IMR-90 (cell line): ENCODE measurements at regions not wholly inside any gene's neighbourhood (a gene's known extent, or its start where the extent isn't known, plus 50 kb on each side); places are given as distances from the start of the nearest gene placed in this dataset.

Experiments used
- ATAC-seq: fragments of 200-7000 bp; cut with Tn5 transposase; 2 replicates; pipeline ENCODE4 v1.9.1; 2020; ENCODE audit warnings: low read depth, mild to moderate bottlenecking, moderate library complexity
- BruUV-seq: library from RNA; stranded (reverse); fragments of 400-500 nt; replicated peaks from 2 replicates; lab custom pipeline; 2021; lab: Mats Ljungman, UMichigan
- CTCF ChIA-PET: fragments of 300-600 bp; formaldehyde crosslinking; extraction: SDS; loops from one replicate; lab custom pipeline; 2021; ENCODE audit warnings: antibody characterized with exemption; lab: Yijun Ruan, JAX
- POLR2A ChIA-PET: fragments of 300-600 bp; sonication (Branson Sonifier 250); formaldehyde crosslinking; loops from one replicate; lab custom pipeline; 2022; ENCODE audit warnings: antibody characterized with exemption; ENCODE audit not compliant: unreplicated experiment; lab: Charles Lee
- DNase-seq: peaks from one replicate; pipeline ENCODE4 v3.0.0; 2013
- H2AFZ ChIP-seq: replicated peaks from 2 replicates; pipeline ENCODE3; 2013; ENCODE audit warnings: low read length, mild to moderate bottlenecking; ENCODE audit not compliant: poor library complexity
- H2AK5ac ChIP-seq: 2 replicates; pipeline ENCODE4 v1.6.1; 2013; ENCODE audit warnings: low read depth, low read length, inconsistent platforms
- H2AK9ac ChIP-seq: replicated peaks from 2 replicates; pipeline ENCODE3; 2013; ENCODE audit warnings: mild to moderate bottlenecking, low read depth, low read length, moderate library complexity; ENCODE audit not compliant: poor library complexity
- H2BK120ac ChIP-seq: 2 replicates; pipeline ENCODE4 v1.6.1; 2013; ENCODE audit warnings: low read depth, low read length, inconsistent platforms
- H2BK15ac ChIP-seq: 3 replicates; pipeline ENCODE4 v1.6.1; 2013; ENCODE audit warnings: low read depth, low read length, inconsistent platforms
- H2BK20ac ChIP-seq: 2 replicates; pipeline ENCODE4 v1.6.1; 2013; ENCODE audit warnings: low read depth, mild to moderate bottlenecking, inconsistent platforms, low read length, moderate library complexity
- H2BK5ac ChIP-seq: 2 replicates; pipeline ENCODE4 v1.6.1; 2013; ENCODE audit warnings: mild to moderate bottlenecking, low read depth, low read length, inconsistent platforms; ENCODE audit not compliant: poor library complexity, severe bottlenecking
- H3K14ac ChIP-seq: replicated peaks from 2 replicates; pipeline ENCODE4 v1.6.1; 2013; ENCODE audit warnings: low read depth, low read length, inconsistent platforms
- H3K18ac ChIP-seq: 2 replicates; pipeline ENCODE4 v1.6.1; 2013; ENCODE audit warnings: low read depth, low read length, control low read depth
- H3K23ac ChIP-seq: 2 replicates; pipeline ENCODE4 v1.6.1; 2013; ENCODE audit warnings: low read depth, low read length, inconsistent platforms
- H3K27ac ChIP-seq: 2 replicates; pipeline ENCODE4 v1.5.1; 2013; ENCODE audit warnings: mild to moderate bottlenecking, control low read depth, low read length; ENCODE audit not compliant: insufficient read depth
- H3K27me3 ChIP-seq: 2 replicates; pipeline ENCODE4 v1.6.1; 2013; ENCODE audit warnings: low read length; ENCODE audit not compliant: control insufficient read depth, insufficient read depth
- H3K36me3 ChIP-seq: 2 replicates; pipeline ENCODE4 v1.6.1; 2013; ENCODE audit warnings: low read length, mixed read lengths; ENCODE audit not compliant: control insufficient read depth, insufficient read depth
- H3K4ac ChIP-seq: 2 replicates; pipeline ENCODE4 v1.6.1; 2013; ENCODE audit warnings: low read depth, low read length, inconsistent platforms
- H3K4me1 ChIP-seq: 2 replicates; pipeline ENCODE4 v1.6.1; 2013; ENCODE audit warnings: low read length, mixed read lengths; ENCODE audit not compliant: control insufficient read depth, insufficient read depth
- H3K4me2 ChIP-seq: 2 replicates; pipeline ENCODE4 v1.6.1; 2013; ENCODE audit warnings: low read depth, mild to moderate bottlenecking, control low read depth, low read length, moderate library complexity
- H3K4me3 ChIP-seq: 2 replicates; pipeline ENCODE4 v1.5.1; 2013; ENCODE audit warnings: low read depth, mild to moderate bottlenecking, control low read depth, low read length, moderate library complexity; ENCODE audit not compliant: insufficient read depth
- H3K56ac ChIP-seq: 2 replicates; pipeline ENCODE4 v1.6.1; 2013; ENCODE audit warnings: low read length, inconsistent platforms; ENCODE audit not compliant: insufficient read depth; ENCODE audit errors: extremely low read depth
- H3K79me1 ChIP-seq, 2 experiments: 2 replicates each; pipeline ENCODE4 v1.6.1; 2013; ENCODE audit warnings: low read length in 2 of 2, inconsistent platforms in 1 of 2, low read depth in 1 of 2
- H3K9ac ChIP-seq: 2 replicates; pipeline ENCODE4 v1.6.1; 2013; ENCODE audit warnings: low read depth, low read length, control low read depth
- H3K9me1 ChIP-seq: 2 replicates; pipeline ENCODE4 v1.6.1; 2013; ENCODE audit warnings: low read length, inconsistent platforms; ENCODE audit not compliant: insufficient read depth
- H3K9me3 ChIP-seq: 2 replicates; pipeline ENCODE4 v1.6.1; 2013; ENCODE audit warnings: low read length; ENCODE audit not compliant: control insufficient read depth, insufficient read depth
- H4K20me1 ChIP-seq: 2 replicates; pipeline ENCODE4 v1.6.1; 2013; ENCODE audit warnings: low read length, inconsistent platforms; ENCODE audit not compliant: insufficient read depth
- H4K5ac ChIP-seq: 2 replicates; pipeline ENCODE4 v1.6.1; 2013; ENCODE audit warnings: mild to moderate bottlenecking, low read depth, low read length, control low read depth
- H4K8ac ChIP-seq, 2 experiments: 2 replicates each; pipeline ENCODE4 v1.6.1; 2013; ENCODE audit warnings: low read depth in 2 of 2, low read length in 2 of 2, control low read depth in 1 of 2, inconsistent platforms in 1 of 2
- H4K91ac ChIP-seq: 2 replicates; pipeline ENCODE4 v1.6.1; 2013; ENCODE audit warnings: low read depth, low read length, inconsistent platforms; ENCODE audit not compliant: insufficient read depth
- BHLHE40 ChIP-seq: fragments of 150-350 bp; IDR thresholded peaks from 2 replicates; pipeline ENCODE4 v1.6.1; 2016; ENCODE audit warnings: mild to moderate bottlenecking, low read depth, low read length
- CEBPB ChIP-seq: IDR thresholded peaks from 2 replicates; pipeline ENCODE4 v1.6.1; 2012; ENCODE audit warnings: low read depth, low read length, improper control_type of control experiment
- CHD1 ChIP-seq: IDR thresholded peaks from 2 replicates; pipeline ENCODE4 v1.6.1; 2012; ENCODE audit warnings: low read depth, low read length, improper control_type of control experiment
- FOS ChIP-seq: fragments of 150-350 bp; IDR thresholded peaks from 2 replicates; pipeline ENCODE4 v1.6.1; 2016; ENCODE audit warnings: low read depth, low read length
- MAFK ChIP-seq: IDR thresholded peaks from 2 replicates; pipeline ENCODE4 v1.6.1; 2012; ENCODE audit warnings: low read depth, low read length, improper control_type of control experiment
- MAZ ChIP-seq: IDR thresholded peaks from 2 replicates; pipeline ENCODE4 v1.6.1; 2012; ENCODE audit warnings: low read depth, mild to moderate bottlenecking, low read length, improper control_type of control experiment, moderate library complexity, borderline replicate concordance
- MXI1 ChIP-seq: IDR thresholded peaks from 2 replicates; pipeline ENCODE4 v1.6.1; 2012; ENCODE audit warnings: low read depth, mild to moderate bottlenecking, low read length, moderate library complexity, borderline replicate concordance
- NFE2L2 ChIP-seq: fragments of 150-350 bp; IDR thresholded peaks from 2 replicates; pipeline ENCODE4 v1.6.1; 2016; ENCODE audit warnings: low read depth, mild to moderate bottlenecking, low read length
- POLR2A ChIP-seq: IDR thresholded peaks from 2 replicates; pipeline ENCODE4 v1.6.1; 2012; ENCODE audit warnings: mild to moderate bottlenecking, low read depth, low read length
- RAD21 ChIP-seq: IDR thresholded peaks from 2 replicates; pipeline ENCODE4 v1.6.1; 2012; ENCODE audit warnings: low read length, improper control_type of control experiment
- RCOR1 ChIP-seq: IDR thresholded peaks from 2 replicates; pipeline ENCODE4 v1.6.1; 2012; ENCODE audit warnings: mild to moderate bottlenecking, low read length, improper control_type of control experiment; ENCODE audit not compliant: insufficient replicate concordance
- RFX5 ChIP-seq: IDR thresholded peaks from 2 replicates; pipeline ENCODE4 v1.8.0; 2012; ENCODE audit warnings: low read depth, mild to moderate bottlenecking, low read length, moderate library complexity
- SMC3 ChIP-seq: fragments of 150-350 bp; IDR thresholded peaks from 2 replicates; pipeline ENCODE4 v1.6.1; 2016; ENCODE audit warnings: low read depth, mild to moderate bottlenecking, antibody characterized with exemption, low read length, moderate library complexity
- WGBS, 2 experiments: methylation state at CpG; one replicate each; pipeline versions ENCODE4 v1.1.5 to v1.1.7; 2013; ENCODE audit warnings: missing lambda C conversion rate in 2 of 2; ENCODE audit not compliant: insufficient read length in 1 of 2; ENCODE audit errors: extremely low coverage in 2 of 2; 5-methylcytosine and 5-hydroxymethylcytosine counted together
- dilution Hi-C: fragments of 300-500 bp; cut with HindIII; formaldehyde crosslinking; loops from one replicate; pipeline ENCODE4 v1.14.3; 2018; ENCODE audit warnings: low sequenced_read_pairs; ENCODE audit not compliant: unreplicated experiment
- in situ Hi-C: fragments of 300-500 bp; cut with MboI; formaldehyde crosslinking; loops from 3 replicates; pipeline ENCODE4 v1.14.3; 2019; ENCODE audit warnings: low sequenced_read_pairs, inconsistent platforms, mixed read lengths
- intact Hi-C: fragments of 100-400 bp; cut with micrococcal nuclease; formaldehyde crosslinking; loops from 2 replicates; pipeline ENCODE4 v1.10.0; 2022
- TF ChIP-seq, protein P1 (sequence below): fragments of 150-350 bp; IDR thresholded peaks from 2 replicates; pipeline ENCODE4 v1.6.1; 2016; ENCODE audit warnings: low read depth, mild to moderate bottlenecking, low read length, moderate library complexity, borderline replicate concordance
- TF ChIP-seq, protein P2 (sequence below): fragments of 150-350 bp; IDR thresholded peaks from 2 replicates; pipeline ENCODE4 v1.6.1; 2017; ENCODE audit warnings: mild to moderate bottlenecking, antibody characterized with exemption, low read length, low read depth
- TF ChIP-seq, protein P3 (sequence below): conservative IDR thresholded peaks from 2 replicates; pipeline ENCODE4 v1.5.1; 2012; ENCODE audit warnings: mild to moderate bottlenecking, low read depth, low read length, improper control_type of control experiment

DNA sequence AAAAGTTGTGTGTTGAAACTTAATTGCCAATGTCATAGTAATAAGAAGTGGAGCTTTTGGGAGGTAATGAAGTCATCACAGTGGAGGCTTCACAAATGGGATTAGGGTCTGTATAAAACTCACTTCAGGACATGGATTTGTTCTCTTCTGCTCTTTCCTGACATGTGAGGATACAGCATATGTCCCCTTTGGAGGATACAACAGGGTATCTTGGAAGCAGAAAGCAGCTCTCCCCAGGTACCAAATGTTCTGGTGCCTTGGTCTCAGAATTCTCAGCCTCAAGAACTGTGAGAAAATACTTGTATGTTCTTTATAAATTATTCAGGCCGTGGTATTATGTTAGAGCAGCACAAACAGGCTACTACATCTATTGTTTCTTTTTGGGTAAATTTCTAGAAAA, 210.9 kb downstream of the DIPK2A start:
- Histone ChIP-seq H4K5ac (no peak overlapping the region), H2BK15ac (no peak overlapping the region), H3K27ac (no peak overlapping the region), H3K4me3 (no peak overlapping the region), H3K18ac (no peak overlapping the region), H2BK120ac (no peak overlapping the region), H3K79me1 (no peaks in the 10 kb centered on the region), H3K9me3 (peaks cover 3% of the 10 kb centered on the region; the same call in 1 of the 2 replicates), H2AK9ac (no peak overlapping the region), H3K9ac (no peak overlapping the region), H4K91ac (no peak overlapping the region), H3K4ac (no peak overlapping the region), H3K23ac (no peak overlapping the region), H3K9me1 (no peaks in the 10 kb centered on the region), H3K56ac (no peak overlapping the region), H3K4me1 (no peaks in the 10 kb centered on the region), H3K36me3 (no peaks in the 10 kb centered on the region), H2AFZ (no peak overlapping the region), H4K8ac (no peak overlapping the region), H2BK5ac (no peak overlapping the region), H4K20me1 (no peaks in the 10 kb centered on the region), H3K4me2 (no peak overlapping the region), H2AK5ac (no peak overlapping the region), H3K14ac (no peak overlapping the region), H3K27me3 (no peaks in the 10 kb centered on the region), H2BK20ac (no peak overlapping the region)
- no TSS peak for BruUV-seq
- TF ChIP-seq, protein P1, sequence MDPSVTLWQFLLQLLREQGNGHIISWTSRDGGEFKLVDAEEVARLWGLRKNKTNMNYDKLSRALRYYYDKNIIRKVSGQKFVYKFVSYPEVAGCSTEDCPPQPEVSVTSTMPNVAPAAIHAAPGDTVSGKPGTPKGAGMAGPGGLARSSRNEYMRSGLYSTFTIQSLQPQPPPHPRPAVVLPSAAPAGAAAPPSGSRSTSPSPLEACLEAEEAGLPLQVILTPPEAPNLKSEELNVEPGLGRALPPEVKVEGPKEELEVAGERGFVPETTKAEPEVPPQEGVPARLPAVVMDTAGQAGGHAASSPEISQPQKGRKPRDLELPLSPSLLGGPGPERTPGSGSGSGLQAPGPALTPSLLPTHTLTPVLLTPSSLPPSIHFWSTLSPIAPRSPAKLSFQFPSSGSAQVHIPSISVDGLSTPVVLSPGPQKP, result no peak
- TF ChIP-seq, protein P2, sequence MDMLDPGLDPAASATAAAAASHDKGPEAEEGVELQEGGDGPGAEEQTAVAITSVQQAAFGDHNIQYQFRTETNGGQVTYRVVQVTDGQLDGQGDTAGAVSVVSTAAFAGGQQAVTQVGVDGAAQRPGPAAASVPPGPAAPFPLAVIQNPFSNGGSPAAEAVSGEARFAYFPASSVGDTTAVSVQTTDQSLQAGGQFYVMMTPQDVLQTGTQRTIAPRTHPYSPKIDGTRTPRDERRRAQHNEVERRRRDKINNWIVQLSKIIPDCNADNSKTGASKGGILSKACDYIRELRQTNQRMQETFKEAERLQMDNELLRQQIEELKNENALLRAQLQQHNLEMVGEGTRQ, result no peak
- TF ChIP-seq CHD1 (no peak), RFX5 (no peak), MAFK (no peak), MXI1 (no peak), CEBPB (no peak), NFE2L2 (no peak), RCOR1 (no peak), SMC3 (no peak), FOS (no peak), RAD21 (no peak), MAZ (no peak), POLR2A (no peak), BHLHE40 (no peak)
- TF ChIP-seq, protein P3, sequence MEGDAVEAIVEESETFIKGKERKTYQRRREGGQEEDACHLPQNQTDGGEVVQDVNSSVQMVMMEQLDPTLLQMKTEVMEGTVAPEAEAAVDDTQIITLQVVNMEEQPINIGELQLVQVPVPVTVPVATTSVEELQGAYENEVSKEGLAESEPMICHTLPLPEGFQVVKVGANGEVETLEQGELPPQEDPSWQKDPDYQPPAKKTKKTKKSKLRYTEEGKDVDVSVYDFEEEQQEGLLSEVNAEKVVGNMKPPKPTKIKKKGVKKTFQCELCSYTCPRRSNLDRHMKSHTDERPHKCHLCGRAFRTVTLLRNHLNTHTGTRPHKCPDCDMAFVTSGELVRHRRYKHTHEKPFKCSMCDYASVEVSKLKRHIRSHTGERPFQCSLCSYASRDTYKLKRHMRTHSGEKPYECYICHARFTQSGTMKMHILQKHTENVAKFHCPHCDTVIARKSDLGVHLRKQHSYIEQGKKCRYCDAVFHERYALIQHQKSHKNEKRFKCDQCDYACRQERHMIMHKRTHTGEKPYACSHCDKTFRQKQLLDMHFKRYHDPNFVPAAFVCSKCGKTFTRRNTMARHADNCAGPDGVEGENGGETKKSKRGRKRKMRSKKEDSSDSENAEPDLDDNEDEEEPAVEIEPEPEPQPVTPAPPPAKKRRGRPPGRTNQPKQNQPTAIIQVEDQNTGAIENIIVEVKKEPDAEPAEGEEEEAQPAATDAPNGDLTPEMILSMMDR, result no peak
- WGBS, 2 experiments, result no CpG with 5 or more reads among the region's 1 CpG
- CTCF ChIA-PET, result no interaction called here
- POLR2A ChIA-PET, result no interaction called here
- in situ Hi-C loops, result no loop called here
- ATAC-seq, result no peak
- DNase-seq, result no peak
- dilution Hi-C loops, result no loop called here
- intact Hi-C loops, result no loop called here
